NCI-H2107 treated with DMSO at 0.1 percent for 48 hours (cell line): ENCODE measurements at regions not wholly inside any gene's neighbourhood (a gene's known extent, or its start where the extent isn't known, plus 50 kb on each side); places are given as distances from the start of the nearest gene placed in this dataset.
A peak's percentile ranks its signal among the peaks of the same experiment; 100 is the strongest.

ENCODE experiments used
- DNase-seq: peaks from one replicate; lab custom pipeline; 2025; ENCODE audit not compliant: unreplicated experiment; lab: John Stamatoyannopoulos, UW

DNA sequence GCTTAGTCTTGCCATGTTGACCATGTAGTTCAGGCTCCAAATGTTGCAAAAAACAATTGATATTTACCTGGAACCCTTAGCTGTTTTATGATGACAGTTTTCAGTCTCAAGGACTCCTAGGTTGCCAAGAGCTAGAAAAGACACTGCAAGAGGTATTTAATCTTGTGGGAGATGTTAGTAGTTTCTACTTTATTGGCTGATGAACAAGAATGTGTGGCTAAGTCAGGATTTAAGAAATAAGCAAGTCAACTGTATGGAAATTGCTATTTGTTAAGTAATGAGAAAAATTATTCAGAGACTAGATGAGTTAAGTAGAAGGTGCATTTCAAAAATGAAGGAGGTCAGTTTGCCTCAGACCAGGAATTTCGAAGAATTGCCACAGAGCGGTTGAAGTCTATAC, 639.7 kb upstream of the USP24 start:
- no peak for DNase-seq

GRCh38 chr1:55848906-55849305, 633.7 kb upstream of the USP24 start:
- DNase-seq: no peak

- DNase-seq: no peak
These were observed 630.9 kb upstream of the USP24 start for GRCh38 chr1:55846051-55846450.

- no peak for DNase-seq
These were observed 629.2 kb upstream of the USP24 start for GRCh38 chr1:55844322-55844721.

DNA sequence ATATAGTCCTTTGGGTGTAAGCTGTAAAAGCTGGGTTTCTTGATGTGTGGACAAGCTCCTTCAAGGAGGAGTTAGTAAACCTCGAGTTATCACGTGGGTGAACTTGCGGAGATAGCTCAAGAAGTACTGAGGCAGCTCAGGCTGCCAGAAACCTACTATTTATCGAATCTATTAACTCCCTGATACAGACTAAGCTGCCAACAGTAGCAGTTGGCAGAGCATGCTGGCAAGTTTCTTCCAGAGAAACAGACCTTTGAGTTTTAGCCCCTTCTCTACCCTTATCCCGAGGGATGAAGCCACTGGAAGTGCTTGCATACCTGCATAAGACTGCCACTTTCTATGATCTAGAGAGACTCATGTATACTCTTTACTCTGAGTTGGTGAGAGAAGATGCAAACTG, 624.5 kb upstream of the USP24 start:
- DNase-seq: no peak

GRCh38 chr1:55839221-55839620, 624.1 kb upstream of the USP24 start:
- no peak for DNase-seq

GRCh38 chr1:55836086-55836485, 620.9 kb upstream of the USP24 start:
- DNase-seq: no peak

DNA sequence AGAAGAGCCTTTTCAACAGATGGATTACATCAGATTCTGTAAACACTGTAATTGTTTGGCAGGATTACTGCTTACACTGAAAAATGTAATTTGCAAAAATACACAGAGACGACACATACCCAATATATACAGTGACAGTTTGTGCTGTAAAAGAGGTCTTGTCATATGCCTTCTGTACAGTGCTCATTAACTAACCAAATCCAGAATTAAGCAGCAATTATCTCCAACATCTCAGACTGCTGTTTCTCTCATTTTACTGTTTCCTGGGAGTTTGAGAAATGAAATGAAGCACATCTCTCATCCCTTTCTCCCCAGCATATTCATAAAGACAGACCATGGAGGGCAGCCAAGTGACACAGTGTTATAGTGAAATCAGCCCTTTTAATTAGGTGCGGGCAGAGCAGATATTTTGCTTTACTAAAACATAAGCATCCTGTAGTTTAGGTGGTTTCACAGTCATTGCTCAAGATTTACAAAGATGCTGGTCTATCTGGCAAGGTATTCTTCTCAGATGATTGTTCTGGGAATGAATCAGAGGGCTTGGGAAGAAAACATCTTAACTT, 618.4 kb upstream of the USP24 start:
- DNase-seq: no peak

DNA sequence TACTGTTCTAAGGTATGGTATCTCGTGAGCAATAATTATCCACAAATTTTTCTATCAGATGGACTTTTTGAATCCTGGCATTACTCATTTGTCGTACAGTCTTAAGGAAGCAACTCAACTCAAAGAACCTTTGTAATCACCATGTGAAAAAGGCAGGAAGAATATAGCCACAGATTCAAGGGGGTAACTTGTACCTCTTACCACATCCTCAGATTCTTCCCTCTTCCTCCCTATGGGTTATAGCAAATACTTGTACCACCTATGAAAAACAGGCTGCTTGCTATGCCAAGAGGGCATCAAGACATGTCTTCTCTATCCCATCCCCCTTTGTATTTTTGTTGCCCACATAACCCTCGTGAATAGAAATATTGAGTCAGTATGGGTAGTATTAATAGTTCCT, 616.6 kb upstream of the USP24 start:
- DNase-seq: no peak

DNA sequence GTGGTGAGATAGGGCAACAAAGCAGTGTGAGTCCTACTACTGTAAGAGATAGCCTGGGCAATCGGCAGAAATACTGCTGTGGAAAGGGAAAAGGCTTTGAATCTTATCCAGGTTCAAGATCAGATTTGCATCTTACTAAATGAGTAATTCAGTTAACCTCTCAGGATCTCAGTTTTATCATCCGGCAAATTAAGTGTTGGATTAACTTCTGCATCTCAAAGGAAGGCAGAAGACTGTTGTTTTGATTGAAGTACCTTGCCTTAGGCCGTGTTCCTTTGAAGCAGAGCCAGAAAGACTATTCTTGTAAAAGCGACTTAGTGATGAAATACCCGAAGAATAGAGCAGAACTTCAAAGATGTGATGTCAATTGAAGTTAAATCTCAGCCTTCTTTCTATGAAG, 612.9 kb upstream of the USP24 start:
- DNase-seq: no peak

GRCh38 chr1:55827350-55827749, 612.2 kb upstream of the USP24 start:
- DNase-seq: no peak

DNA sequence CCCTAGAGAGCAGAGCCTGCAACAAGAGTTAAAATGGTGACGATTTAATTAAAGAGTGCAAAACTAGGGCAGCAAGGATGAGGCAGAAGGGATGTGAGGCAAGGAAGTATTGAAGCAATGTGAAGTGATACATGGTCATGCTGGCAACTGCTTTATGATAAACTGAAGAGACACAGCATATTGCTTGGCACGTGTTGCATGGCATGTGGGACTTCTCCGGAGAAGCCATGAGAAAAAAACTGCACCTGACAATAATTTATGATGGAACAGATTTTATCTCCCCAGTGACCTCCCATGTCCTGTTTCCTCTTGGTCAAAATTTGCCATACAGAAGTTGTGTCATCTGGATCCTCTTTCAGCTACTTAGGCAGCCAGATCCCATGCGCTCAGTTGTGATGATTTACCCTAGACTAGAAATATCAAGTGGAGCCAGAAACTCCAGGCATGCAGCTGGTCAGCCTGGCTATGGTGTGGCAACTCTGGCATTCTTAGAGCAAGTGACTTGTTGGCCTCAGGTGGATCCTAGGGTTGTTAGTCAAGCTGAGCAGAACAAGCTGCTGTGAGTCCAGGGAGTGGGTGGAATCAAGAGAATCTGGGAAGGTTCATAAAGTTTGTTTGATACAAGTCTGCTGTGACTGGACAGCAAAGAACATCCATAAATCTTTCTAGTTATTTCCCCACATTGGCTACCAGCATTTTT, 611.4 kb upstream of the USP24 start:
- no peak for DNase-seq

DNA sequence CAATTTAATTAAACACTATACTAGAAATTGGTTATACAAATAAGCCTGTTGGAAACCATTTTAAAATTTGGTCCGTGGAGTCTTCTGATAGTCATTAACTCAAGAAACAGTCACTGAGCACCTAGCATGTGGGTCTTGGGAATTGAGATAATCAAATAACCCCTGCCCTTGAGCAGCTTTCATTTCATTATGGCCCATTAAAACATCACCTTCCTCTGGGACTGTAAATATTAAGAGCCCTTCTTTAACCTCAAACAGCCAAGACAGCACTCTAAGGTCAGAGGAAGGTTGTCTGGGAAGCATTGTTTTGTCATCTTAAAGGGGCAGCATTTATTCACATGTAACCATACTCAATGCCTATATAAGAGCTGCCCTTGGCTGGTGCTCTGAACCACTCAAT, 610.3 kb upstream of the USP24 start:
- DNase-seq: no peak

- no peak for DNase-seq
These were observed 609.1 kb upstream of the USP24 start for GRCh38 chr1:55824251-55824640.

DNA sequence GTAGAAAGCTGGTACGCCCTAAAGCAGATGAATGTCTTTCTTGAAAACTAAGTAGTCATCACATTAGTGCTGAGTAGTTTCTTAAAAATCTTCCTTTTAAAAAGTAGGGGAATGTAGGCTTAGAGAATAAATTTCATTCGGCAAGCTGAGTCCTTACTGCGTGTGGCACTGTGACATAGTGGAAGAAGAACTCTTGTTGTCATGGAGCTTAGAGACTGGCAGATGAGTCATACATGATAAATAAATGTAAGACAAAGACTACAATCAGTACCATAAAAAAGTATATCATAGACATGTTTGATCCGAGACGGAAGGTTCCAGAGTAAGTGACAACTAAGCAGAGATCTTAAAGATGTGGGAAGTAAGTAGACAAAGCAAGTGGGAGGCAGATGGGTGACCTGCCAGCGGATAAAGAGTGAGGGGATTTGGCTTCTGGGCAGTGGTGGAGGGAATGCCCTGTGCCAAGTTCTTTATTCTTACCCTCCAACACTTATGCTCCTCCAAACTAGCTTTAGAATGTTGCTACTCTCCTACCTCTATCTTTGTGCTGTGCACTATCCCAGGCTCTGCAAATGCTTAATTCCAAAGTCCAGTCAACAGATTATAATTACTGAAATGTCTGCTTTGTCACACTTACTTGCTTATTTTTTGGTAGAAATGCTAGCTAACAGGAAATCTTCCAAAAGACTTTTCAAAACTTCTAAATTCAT, 608.5 kb upstream of the USP24 start:
- DNase-seq: no peak

DNA sequence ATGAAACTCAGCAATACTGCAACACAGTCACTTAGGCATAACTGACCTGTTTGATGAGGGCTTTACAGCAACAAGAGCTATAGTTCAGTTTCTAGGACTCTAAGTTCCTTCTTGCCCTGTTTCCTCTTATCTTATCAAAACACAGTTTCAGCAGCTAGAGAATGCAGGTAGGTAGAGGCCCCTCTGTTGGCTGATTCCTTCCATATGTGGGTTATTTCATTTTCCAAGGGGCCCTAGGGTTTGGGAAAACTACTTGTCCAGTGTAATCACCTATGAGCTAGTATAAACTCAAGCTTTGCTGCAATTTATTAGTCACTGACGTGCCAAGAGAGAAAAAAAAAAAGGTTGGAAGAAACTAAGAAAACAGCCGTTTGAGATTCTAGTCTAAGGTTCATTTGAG, 607.7 kb upstream of the USP24 start:
- DNase-seq: no peak

DNA sequence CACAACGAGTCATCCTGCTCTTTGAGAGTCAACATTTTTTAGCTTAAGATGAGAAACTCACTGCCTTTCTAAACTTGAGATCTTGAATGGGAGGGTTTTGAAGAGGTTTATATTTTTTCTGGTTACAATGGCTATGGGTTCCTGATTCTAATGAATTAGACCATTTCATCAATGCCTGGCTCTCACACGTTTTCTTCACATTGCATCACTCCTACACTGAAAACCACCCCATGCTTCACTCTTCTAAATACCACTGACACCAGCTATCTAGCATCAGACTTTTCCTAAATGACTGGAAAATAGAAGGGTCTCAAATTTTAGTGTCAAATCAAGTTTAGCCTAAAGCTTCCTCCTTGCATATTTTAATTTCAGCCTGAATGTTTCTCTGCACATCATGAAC, 606.1 kb upstream of the USP24 start:
- peak; percentile 90 for DNase-seq

DNA sequence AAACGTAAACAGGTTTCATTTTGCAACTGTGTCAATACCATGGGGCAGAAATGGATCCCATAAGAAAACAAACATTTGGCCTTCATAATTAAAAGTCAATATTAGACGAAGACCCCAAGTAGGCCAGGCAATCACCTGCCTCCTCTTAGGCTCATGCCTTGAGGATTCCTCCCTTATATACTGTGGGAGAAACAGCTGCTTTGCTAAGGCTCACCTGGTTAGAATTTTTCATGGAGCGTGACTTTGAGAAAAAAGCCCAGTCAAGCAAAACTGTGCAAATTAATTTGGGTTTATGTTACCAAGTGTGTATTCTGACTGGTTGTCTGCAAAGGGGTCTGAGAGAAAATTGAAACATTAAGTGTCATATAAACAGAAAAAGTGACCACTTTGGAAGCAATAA, 605.3 kb upstream of the USP24 start:
- peak; percentile 98 for DNase-seq

- no peak for DNase-seq
These were observed 603.8 kb upstream of the USP24 start for GRCh38 chr1:55819011-55819410.

DNA sequence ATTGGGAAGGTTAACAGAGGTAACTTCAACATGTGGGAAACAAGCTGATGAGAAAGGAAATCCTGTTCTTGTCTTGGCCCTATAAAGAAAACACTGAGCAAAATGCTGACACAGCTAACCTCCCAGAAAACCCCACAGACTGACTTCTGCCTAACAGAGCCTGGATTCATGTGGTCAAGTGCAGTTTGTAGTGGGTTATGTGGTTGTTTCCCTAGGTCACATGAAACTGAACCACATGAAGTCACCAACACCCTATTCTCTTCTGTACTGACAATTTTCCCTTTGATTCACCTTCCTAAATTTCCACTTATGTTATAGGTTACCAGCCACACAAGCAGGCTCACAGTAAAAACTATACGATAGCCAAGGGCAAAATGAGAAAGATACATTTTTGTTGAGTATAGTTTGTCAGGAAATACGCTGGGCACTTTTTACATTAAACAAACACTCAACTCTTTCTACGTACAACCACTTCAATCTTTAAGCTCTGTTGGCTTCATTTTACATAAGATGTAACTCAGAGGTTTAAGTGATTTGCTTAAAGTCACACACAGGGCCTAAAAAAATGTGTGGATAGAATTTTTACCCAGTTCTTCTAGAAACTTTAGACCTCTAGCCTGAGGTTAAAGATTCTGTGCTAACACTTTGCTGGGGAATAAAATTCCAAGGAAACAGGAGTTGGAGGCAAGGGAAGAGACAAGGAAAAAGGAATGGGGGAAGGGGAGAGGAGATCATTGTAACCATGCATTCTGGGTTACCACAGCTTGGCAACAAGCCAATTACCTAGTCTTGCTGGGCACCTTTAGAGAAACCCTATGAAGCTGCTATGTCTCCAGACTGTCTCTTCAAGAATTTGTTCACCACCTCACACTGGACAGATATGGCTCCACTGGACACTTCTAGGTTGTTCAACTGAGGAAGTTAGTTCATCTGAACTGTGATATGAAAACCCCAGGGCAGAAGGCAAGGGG, 601.6 kb upstream of the USP24 start:
- DNase-seq: peak; percentile 96

DNA sequence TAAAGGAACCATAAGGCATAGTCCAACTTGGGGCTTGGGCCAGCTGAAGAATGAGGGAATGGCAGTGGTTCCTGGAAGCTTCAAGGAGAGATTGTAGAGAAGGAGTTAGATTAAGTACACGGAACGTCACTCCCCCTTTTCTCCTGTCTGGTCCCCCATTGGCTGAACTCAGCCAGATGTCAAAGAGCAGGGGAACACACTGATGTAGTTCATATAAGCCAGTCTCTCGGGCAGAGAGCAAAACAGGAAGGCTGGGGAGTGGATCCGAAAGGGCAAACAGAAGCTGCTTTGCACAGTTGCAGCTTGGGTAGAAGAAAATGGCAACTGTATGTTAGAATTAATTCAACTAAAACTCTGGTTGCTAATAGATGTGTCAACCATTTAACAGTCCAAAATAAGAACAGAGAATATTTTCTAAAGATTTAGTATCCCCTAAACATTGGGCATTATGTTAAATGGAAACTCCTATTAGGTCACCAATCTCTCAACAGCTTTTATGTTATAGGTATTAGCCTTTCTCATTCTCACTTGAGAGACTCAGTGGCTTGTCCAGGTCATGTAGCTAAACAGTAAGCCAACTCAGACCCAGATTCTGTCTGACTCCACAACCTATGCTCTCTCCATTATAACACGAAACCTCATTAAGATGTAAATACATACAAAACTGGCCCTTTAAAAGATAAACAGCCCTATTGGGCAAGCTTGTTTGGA, 600.7 kb upstream of the USP24 start:
- no peak for DNase-seq
